OCI-LY1 (cell line): ENCODE measurements at regions not wholly inside any gene's neighbourhood (a gene's known extent, or its start where the extent isn't known, plus 50 kb on each side); places are given as distances from the start of the nearest gene placed in this dataset.

Experiments
- EZH2 ChIP-seq: fragments of 200-600 bp; sonication (generic), shearing (Covaris generic); IDR thresholded peaks from 2 replicates; pipeline ENCODE4 v1.8.0; 2017; ENCODE audit warnings: borderline replicate concordance, mixed run types, mild to moderate bottlenecking, antibody characterized with exemption, low read length, moderate library complexity, mixed read lengths
- TF ChIP-seq, protein P1 (sequence below): fragments of 200-600 bp; sonication (generic), shearing (Covaris generic); IDR thresholded peaks from 2 replicates; pipeline ENCODE4 v1.5.1; 2017; ENCODE audit warnings: mild to moderate bottlenecking, antibody characterized with exemption, low read length, moderate library complexity, mixed read lengths

DNA sequence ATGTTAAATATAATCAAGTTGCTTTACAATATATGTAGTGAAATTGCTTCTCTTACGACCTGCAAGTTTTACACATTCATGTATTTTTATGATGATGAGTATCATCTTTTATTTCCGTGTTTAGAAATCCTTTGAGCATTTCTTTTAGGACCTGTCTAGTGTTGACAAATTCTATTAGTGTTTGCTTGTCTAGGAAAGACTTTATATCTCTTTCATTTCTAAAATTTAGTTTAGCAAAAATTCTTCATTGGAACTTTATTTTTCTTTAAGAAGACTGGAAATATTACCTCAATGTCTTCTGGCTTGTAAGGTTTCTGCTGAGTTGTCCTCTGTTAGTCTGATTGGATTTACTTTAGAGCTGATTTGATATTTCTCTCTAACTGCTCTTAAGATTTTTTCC, 920.9 kb upstream of the CTNND2 start:
- TF ChIP-seq, protein P1, sequence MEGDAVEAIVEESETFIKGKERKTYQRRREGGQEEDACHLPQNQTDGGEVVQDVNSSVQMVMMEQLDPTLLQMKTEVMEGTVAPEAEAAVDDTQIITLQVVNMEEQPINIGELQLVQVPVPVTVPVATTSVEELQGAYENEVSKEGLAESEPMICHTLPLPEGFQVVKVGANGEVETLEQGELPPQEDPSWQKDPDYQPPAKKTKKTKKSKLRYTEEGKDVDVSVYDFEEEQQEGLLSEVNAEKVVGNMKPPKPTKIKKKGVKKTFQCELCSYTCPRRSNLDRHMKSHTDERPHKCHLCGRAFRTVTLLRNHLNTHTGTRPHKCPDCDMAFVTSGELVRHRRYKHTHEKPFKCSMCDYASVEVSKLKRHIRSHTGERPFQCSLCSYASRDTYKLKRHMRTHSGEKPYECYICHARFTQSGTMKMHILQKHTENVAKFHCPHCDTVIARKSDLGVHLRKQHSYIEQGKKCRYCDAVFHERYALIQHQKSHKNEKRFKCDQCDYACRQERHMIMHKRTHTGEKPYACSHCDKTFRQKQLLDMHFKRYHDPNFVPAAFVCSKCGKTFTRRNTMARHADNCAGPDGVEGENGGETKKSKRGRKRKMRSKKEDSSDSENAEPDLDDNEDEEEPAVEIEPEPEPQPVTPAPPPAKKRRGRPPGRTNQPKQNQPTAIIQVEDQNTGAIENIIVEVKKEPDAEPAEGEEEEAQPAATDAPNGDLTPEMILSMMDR: no peak
- TF ChIP-seq EZH2: no peak
